ENCODE measurements at regions not wholly inside any gene's neighbourhood (a gene's known extent, or its start where the extent isn't known, plus 50 kb on each side); places are given as distances from the start of the nearest gene placed in this dataset.

DNA sequence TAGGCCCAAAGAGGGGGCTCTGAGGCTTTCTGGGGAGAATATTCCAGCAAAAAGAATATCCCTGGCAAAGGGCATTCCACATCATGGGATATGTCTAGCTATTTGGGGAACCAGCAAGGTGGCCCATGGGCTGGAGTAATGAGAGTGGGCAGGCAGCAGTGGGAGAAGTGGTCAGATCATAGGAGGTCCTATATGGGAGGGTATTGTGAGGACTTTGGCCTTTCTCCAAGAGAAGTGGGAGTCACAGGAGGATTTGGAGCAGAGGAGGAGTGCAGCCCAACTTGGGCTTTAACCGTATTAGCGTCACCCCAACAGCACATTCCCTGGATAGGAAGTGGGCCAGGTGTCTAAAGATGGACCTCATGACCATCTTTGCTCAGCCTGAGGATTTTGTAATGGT, 151.4 kb downstream of the ENGASE start:
- DNase-seq (ENCODE audit: low spot score) (no peak), FAIRE-seq (no peak)

DNA sequence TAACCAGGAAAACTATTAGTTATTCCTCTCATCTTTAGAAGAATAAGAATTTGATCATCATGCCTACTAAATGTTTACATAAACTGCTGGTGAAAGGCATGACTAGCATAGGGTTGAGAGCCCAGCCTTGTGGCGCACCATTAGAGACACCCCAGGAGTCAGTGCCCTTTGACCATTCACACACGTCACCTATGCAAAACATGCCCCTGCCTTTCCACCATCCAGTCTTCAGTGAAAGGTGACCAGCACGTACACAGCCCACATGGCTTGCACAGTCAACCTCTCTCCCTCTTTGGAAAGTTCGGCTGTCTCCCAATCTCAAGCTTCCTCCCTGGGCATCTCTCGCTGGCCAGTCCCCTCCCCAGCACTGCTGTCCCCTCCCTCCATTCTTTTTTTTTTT, 150.3 kb downstream of the ENGASE start:
- peak; percentile 79 for DNase-seq (ENCODE audit: low spot score)
- FAIRE-seq, result no peak

DNA sequence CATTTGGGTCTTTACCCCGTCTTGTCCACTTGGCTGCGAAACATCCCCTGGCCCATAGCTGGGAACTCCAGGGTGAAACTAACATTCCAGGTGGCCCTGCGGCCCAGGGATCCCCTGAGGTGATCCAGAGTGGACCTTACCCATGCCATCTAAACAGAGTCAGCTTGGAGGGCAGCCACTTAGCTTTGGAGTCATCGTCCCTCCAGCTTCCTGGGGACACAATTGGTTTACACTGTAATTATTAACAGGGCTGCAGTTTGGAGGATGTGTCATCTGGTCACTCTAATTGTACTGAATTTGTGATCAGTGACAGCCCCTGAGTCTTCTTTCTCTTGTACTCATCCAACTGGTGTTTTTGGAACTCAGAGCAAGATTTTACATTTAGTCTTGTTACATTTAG, 149.9 kb downstream of the ENGASE start:
- DNase-seq (ENCODE audit: low spot score) (peak; percentile 84), FAIRE-seq (peak; percentile 94)

- FAIRE-seq, result no peak
- DNase-seq (ENCODE audit: low spot score), result no peak
Measured at GRCh38 chr17:79223953-79224352, 149.3 kb downstream of the ENGASE start.

- FAIRE-seq, result no peak
- no peak for DNase-seq (ENCODE audit: low spot score)
Measured at GRCh38 chr17:79223471-79223870, 148.8 kb downstream of the ENGASE start.

- FAIRE-seq, result no peak
Measured at GRCh38 chr17:79221597-79221996, 147.0 kb downstream of the ENGASE start.

GRCh38 chr17:79220713-79221291, 146.2 kb downstream of the ENGASE start:
- no peak for FAIRE-seq
- DNase-seq (ENCODE audit: low spot score), result no peak

More at GRCh38 chr17:79221597-79221996, 147.0 kb downstream of the ENGASE start:
- DNase-seq (ENCODE audit: low spot score), result no peak

GRCh38 chr17:79220201-79220712, 145.6 kb downstream of the ENGASE start:
- no peak for FAIRE-seq
- no peak for DNase-seq (ENCODE audit: low spot score)

DNA sequence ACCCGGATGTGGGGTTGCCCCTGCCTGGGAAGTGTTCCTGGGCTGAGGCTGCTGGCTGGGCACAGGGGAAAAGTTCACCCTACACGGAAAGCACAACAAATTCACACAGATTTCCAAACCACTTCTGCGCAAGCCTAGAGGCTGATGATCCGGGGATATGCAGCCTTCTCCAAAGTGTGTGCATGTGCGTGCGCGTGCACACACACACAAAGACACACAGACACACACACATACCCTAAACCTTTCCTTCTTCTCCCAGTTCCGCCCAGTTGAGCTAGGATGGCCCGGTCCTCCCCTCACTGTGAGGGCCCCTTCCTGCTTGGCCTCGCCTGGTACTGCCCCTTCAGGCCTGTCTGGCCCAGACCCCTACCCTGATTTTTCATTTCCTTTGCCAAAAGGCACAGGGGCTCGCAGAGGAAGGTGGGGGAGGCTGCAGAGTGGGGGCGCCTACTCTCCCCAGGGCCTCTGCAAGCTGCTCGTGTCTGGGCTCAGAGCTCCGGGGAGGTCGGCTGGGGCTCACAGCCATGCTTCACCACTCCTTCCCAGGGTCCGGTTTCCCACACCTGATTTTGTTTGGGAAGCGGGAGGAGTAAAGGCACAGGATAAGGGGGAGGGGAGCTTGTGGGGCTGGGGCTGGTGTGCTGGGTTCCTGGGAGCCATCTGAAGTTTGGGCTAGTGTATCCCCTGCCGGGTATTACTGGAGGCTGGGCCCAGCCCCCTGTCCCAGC, 144.7 kb downstream of the ENGASE start:
- DNase-seq (ENCODE audit: low spot score) (no peak), FAIRE-seq (no peak)

- DNase-seq (ENCODE audit: low spot score) (no peak), FAIRE-seq (no peak)
Measured at GRCh38 chr17:79218825-79219200, 144.2 kb downstream of the ENGASE start.

- no peak for DNase-seq (ENCODE audit: low spot score)
- FAIRE-seq, result no peak
Measured at GRCh38 chr17:79218175-79218824, 143.7 kb downstream of the ENGASE start.

DNA sequence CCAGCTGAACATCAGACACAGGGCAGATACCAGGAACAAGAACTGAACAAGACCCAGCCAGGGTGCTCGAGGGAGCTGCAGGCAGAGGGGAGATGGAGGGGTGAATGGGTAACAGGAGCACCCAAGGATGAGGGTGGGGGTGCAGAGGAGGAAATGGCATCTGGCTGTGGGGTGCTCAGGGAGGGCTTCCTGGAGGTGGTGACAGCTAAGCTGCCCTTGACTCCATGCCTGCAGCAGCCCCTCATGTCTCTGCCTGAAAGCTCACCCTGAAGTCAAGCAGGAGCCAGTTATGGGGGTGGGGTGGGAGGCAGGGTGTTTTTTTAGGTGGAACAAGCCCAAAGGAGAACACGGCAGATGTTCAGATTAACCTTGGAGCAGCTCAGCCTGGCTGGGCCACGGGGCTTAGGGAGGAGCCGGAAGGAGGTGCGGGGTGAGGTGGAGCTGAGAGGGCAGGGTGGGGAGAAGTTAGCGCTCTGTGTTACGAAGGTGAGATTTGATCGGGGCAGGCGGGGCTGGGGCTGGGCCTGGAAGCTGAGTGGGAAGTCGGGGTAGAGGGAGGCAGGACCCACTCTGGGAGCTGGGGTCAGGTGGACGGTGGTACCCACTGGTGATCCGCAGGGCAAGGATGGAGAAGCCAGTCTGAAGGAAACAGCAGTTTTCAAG, 143.0 kb downstream of the ENGASE start:
- FAIRE-seq (no peak), DNase-seq (ENCODE audit: low spot score) (no peak)

DNA sequence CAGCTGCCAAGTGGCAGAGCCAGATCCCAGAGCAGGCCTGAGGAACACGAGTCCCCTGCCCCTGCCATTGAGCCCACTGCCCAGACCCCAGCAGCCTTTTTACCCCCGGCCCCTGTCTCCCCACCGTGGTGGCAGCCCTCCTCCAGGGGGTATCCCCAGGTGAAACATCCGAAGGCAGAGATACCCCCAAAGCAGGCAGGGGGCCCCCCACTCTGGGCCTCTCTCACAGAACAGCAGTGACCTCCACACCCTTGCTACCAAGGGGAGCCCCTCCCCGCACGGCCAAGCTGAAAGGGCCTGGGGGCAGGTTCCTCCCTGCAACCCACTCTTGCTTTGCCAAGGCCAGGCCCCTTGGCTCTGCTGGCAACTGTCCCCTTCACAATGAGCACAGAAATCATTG, 142.2 kb downstream of the ENGASE start:
- DNase-seq (ENCODE audit: low spot score) (no peak), FAIRE-seq (no peak)

- FAIRE-seq, result no peak
- DNase-seq (ENCODE audit: low spot score), result no peak
Measured at GRCh38 chr17:79216391-79216790, 141.8 kb downstream of the ENGASE start.

DNA sequence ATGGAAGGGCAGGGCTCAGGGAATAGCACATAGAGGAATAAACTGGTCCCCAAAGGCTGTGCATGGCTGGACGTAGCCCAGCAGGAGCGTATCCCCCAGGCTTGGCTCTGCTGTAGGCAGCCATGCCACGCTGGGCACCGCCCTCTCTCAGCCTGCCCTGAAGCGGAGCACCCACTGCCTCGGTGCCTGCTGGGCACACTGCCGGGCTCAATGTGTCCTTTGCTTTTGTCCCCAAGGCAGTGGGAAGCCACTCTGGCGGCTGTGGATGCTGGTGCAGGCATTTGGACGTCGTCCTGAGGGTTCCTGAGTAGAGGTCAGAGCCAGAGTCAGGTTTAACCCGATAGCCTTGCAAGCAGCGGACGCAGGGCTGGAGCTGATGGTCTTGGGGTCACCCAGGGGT, 141.0 kb downstream of the ENGASE start:
- DNase-seq (ENCODE audit: low spot score), result no peak
- FAIRE-seq, result no peak

DNA sequence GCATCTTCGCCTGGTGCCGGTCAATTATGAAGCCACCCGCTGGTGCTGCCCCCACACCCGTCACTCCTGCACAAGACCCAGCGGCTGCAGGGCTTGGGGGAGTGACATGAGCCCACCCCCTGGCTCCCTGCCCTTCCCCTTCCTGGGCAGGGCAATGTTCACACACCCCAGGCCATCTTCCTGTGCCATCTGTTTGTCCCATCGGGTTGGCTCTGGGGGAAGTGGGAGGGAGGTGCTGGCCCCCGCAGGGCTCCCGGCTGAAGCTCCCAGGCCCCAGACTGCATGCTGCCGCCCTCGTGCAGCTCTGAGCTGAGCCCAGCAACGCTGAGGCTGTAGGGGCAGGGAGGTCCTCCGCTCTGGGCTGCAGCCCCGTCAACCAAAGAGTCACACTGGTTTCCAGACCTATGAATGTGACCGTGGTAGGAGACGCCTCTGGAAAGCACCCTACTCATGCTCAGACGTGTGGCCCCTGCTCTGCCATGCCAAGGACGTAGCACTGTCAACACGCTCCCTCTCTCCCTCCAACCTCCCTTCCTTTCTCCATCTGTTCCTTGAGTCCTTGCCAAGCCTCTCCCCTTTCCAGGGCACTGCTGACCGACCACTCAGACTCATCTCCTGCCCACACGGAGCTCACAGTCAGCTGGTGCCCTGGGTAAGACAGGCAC, 140.4 kb downstream of the ENGASE start:
- no peak for FAIRE-seq

DNA sequence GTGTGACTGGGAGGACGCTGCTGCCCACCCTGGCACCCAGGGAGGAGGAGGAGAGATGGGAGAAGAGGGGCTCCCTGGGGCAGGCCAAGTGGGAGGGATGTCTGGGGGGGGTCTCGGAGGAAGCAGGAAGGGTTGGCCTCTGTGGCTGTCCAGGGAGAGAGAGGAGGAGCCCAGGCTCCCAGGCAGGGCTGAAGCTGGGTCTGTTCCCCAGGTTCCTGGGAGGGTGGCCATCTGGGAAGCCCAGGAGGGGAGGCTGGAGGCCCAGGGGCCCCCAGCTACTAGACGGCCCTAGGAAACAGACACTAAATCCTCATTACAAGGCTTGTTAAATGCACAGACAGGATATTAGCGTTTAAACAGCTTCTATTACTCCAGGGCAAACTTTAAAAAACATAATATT, 139.8 kb downstream of the ENGASE start:
- DNase-seq (ENCODE audit: low spot score), result no peak
- no peak for FAIRE-seq

More for the DNA sequence above, 140.4 kb downstream of the ENGASE start:
- no peak for DNase-seq (ENCODE audit: low spot score)

- FAIRE-seq, result no peak
- no peak for DNase-seq (ENCODE audit: low spot score)
Measured at GRCh38 chr17:79213305-79213704, 138.7 kb downstream of the ENGASE start.

GRCh38 chr17:79212149-79213087, 137.8 kb downstream of the ENGASE start:
- FAIRE-seq (no peak), DNase-seq (ENCODE audit: low spot score) (no peak)

GRCh38 chr17:79211061-79211770, 136.6 kb downstream of the ENGASE start:
- no peak for DNase-seq (ENCODE audit: low spot score)

More at GRCh38 chr17:79211061-79211770, 136.6 kb downstream of the ENGASE start:
- no peak for FAIRE-seq
